Prostate gland (tissue), 2 donors: ENCODE measurements at regions not wholly inside any gene's neighbourhood (a gene's known extent, or its start where the extent isn't known, plus 50 kb on each side); places are given as distances from the start of the nearest gene placed in this dataset.

Experiments
- DNase-seq: peaks from one replicate; pipeline ENCODE4 v3.0.0-alpha.2; 2019; ENCODE audit warnings: low spot score
- H3K27ac ChIP-seq, 2 donors: fragments of 200-600 bp; sonication (generic); 2 replicates each; pipeline ENCODE4 v1.5.1; 2017 to 2019
- H3K27me3 ChIP-seq: fragments of 200-600 bp; sonication (generic); replicated peaks from 2 replicates; pipeline ENCODE4 v1.5.1; 2019; ENCODE audit not compliant: insufficient read depth
- H3K36me3 ChIP-seq, 2 donors: fragments of 200-600 bp; sonication (generic); 1 replicate in 1 of 2; 2 replicates in 1 of 2; pipeline versions ENCODE4 v1.5.1 to v1.8.1; 2017 to 2019
- H3K4me1 ChIP-seq: fragments of 200-600 bp; sonication (generic); replicated peaks from 2 replicates; pipeline ENCODE4 v1.5.1; 2019
- H3K4me3 ChIP-seq, 2 donors: fragments of 200-600 bp; sonication (generic); 2 replicates each; pipeline ENCODE4 v1.5.1; 2017 to 2019
- H3K9me3 ChIP-seq: fragments of 200-600 bp; sonication (generic); 2 replicates; pipeline ENCODE4 v1.5.1; 2017
- CTCF ChIP-seq, 4 experiments: fragments of 200-600 bp in 2 of 4; fragments of 450-650 bp in 2 of 4; sonication (generic) in 2 of 4; IDR thresholded peaks; 1 replicate in 3 of 4; 2 replicates in 1 of 4; pipeline ENCODE4 v1.5.1; 2016 to 2019; ENCODE audit warnings: antibody characterized with exemption in 4 of 4, mild to moderate bottlenecking in 2 of 4, moderate library complexity in 2 of 4
- POLR2A ChIP-seq: fragments of 450-650 bp; IDR thresholded peaks from one replicate; pipeline ENCODE4 v1.6.1; 2016; ENCODE audit warnings: antibody characterized with exemption, mild to moderate bottlenecking
- POLR2AphosphoS5 ChIP-seq: sonication (generic); formaldehyde crosslinking; IDR thresholded peaks from one replicate; pipeline ENCODE4 v1.6.1; 2017; ENCODE audit warnings: antibody characterized with exemption
- WGBS: methylation state at CpG from one replicate; pipeline ENCODE4 v1.1.5; 2018; 5-methylcytosine and 5-hydroxymethylcytosine counted together
- intact Hi-C: fragments of 100-400 bp; cut with DNase I; formaldehyde crosslinking; loops from one replicate; pipeline ENCODE4 v1.14.2; 2022

- 93% methylated on average over 1 of the region's 1 CpG for WGBS
- no peak for TF ChIP-seq POLR2AphosphoS5
- no peak for TF ChIP-seq POLR2A
- TF ChIP-seq CTCF (IDR thresholded peaks at IDR 0.05): no peak
- Histone ChIP-seq H3K36me3 (no peaks in the 10 kb centered on the region), H3K9me3 (no peaks in the 10 kb centered on the region), H3K4me3 (no peak overlapping the region), H3K4me1 (no peaks in the 10 kb centered on the region), H3K27me3 (no peaks in the 10 kb centered on the region), H3K27ac (no peak overlapping the region)
- DNase-seq: no peak
- intact Hi-C loops: no loop called here
Measured at GRCh38 chr6:126570507-126570906, 230.6 kb downstream of the CENPW start.

GRCh38 chr6:126574301-126574700 is 234.4 kb downstream of the CENPW start:
- TF ChIP-seq CTCF (IDR thresholded peaks at IDR 0.05) (no peak), POLR2AphosphoS5 (no peak), POLR2A (no peak)
- Histone ChIP-seq H3K36me3 (no peaks in the 10 kb centered on the region), H3K4me1 (no peaks in the 10 kb centered on the region), H3K27ac (no peak overlapping the region), H3K27me3 (no peaks in the 10 kb centered on the region), H3K4me3 (no peak overlapping the region), H3K9me3 (no peaks in the 10 kb centered on the region)
- DNase-seq: no peak
- WGBS: 66% methylated on average over 1 of the region's 1 CpG
- intact Hi-C loops: no loop called here

- Histone ChIP-seq H3K36me3 (no peaks in the 10 kb centered on the region), H3K27me3 (no peaks in the 10 kb centered on the region), H3K27ac (no peak overlapping the region), H3K4me1 (no peaks in the 10 kb centered on the region), H3K4me3 (no peak overlapping the region), H3K9me3 (no peaks in the 10 kb centered on the region)
- intact Hi-C loops: no loop called here
- no peak for DNase-seq
- no peak for TF ChIP-seq POLR2A
- no peak for TF ChIP-seq CTCF (IDR thresholded peaks at IDR 0.05)
- no peak for TF ChIP-seq POLR2AphosphoS5
Measured at GRCh38 chr6:126581316-126581715, 241.4 kb downstream of the CENPW start.

GRCh38 chr6:126600258-126600916 is 260.5 kb downstream of the CENPW start:
- TF ChIP-seq CTCF (IDR thresholded peaks at IDR 0.05): no peak
- TF ChIP-seq POLR2AphosphoS5: no peak
- no peak for TF ChIP-seq POLR2A
- H3K4me3 ChIP-seq: no peak overlapping the region
- no peak for DNase-seq
- no peaks in the 10 kb centered on the region for H3K36me3 ChIP-seq
- intact Hi-C loops: no loop called here
- no peaks in the 10 kb centered on the region for H3K4me1 ChIP-seq
- no peak overlapping the region for H3K27ac ChIP-seq
- H3K27me3 ChIP-seq: no peaks in the 10 kb centered on the region
- WGBS: 54% methylated on average over 1 of the region's 1 CpG
- H3K9me3 ChIP-seq: no peaks in the 10 kb centered on the region

GRCh38 chr6:126603410-126603809 is 263.5 kb downstream of the CENPW start:
- Histone ChIP-seq H3K36me3 (no peaks in the 10 kb centered on the region), H3K27ac (no peak overlapping the region), H3K4me1 (no peaks in the 10 kb centered on the region), H3K9me3 (no peaks in the 10 kb centered on the region), H3K27me3 (no peaks in the 10 kb centered on the region), H3K4me3 (no peak overlapping the region)
- TF ChIP-seq POLR2A (no peak), CTCF (IDR thresholded peaks at IDR 0.05) (no peak), POLR2AphosphoS5 (no peak)
- DNase-seq: no peak
- intact Hi-C loops: no loop called here
- 95% methylated on average over 4 of the region's 4 CpGs for WGBS
